HG03175 (cell line): ENCODE measurements at regions not wholly inside any gene's neighbourhood (a gene's known extent, or its start where the extent isn't known, plus 50 kb on each side); places are given as distances from the start of the nearest gene placed in this dataset.
A peak's percentile ranks its signal among the peaks of the same experiment; 100 is the strongest.

Experiments used
- ATAC-seq: cut with Tn5 transposase; IDR thresholded peaks from one replicate; pipeline ENCODE4 v1.9.1; 2021; ENCODE audit warnings: mild to moderate bottlenecking, moderate library complexity; ENCODE audit not compliant: unreplicated experiment

GRCh38 chr1:172973424-172973823 lies 77.3 kb downstream of the TNFSF18 start:
- no peak for ATAC-seq

- no peak for ATAC-seq
Observed at GRCh38 chr1:172976222-172977041, 74.3 kb downstream of the TNFSF18 start.

DNA sequence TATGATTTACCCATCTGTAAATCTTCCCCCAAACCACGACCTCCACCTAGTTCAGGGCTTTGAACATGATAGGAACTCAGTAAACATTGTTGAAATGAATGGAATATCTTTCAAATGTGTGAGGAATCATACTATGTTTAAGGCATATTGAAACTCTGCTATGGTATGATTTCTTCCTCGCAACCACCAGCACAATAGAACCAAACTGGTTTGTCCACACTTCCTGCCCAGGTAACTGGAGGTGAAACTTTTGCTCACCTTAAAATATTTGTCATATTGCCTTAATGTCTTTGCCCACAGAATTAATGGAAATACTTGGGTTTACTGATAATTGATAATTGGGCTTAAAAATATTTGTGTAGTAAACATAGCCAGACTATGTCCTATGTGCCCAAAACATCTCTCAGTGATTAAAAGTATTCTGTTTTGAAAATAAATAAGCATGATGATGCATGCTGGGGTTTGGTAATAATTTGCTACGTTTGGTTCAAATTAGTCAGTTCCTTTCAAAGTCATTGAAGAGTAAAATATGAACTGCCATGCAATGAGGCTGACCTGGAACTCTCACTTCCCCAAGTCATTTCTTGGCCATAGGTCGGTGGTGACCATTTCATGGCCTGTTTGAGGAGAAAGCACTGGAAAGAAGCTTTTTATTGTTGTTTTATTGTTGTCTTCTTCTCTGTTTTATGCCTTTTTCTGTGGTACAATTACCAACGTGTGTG lies 73.3 kb downstream of the TNFSF18 start:
- ATAC-seq: peak; percentile 81

- ATAC-seq: no peak
Observed at GRCh38 chr1:172978595-172978994, 72.1 kb downstream of the TNFSF18 start.

GRCh38 chr1:172979828-172980227 lies 70.9 kb downstream of the TNFSF18 start:
- no peak for ATAC-seq

DNA sequence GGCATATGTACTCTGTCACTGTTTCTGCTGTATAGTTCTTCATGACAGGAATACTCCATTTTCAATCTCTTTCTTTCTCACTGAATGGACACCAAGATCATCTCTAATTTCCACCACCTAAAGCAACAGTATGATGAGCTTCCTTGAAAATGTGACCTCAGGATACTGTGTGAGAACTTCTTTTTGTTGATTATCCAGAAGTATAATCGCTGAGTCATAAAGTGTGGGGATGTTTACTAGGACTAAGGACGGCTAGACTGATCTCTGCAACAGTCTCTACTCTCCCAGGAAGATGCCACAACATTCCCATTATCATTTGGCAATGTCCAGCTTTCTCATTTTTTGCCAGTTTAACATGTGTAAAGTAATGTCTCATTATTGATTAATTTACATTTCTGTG lies 70.3 kb downstream of the TNFSF18 start:
- ATAC-seq: no peak

DNA sequence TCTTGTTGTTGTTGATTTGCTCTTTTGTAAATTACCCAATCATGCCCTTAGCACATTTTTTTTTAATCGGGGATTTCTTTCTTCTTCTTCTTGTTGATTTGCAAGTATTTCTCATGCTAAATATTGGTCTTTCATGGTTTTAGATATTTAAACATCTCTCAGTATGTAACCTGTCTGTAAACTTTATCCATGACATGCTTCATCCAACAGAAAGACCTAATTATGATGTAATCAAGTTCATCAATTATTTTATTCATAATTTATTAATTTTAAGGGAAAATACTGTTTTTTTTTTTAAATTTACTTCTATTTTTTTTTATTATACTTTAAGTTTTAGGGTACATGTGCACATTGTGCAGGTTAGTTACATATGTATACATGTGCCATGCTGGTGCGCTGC lies 69.8 kb downstream of the TNFSF18 start:
- ATAC-seq: no peak
